PC-9 (cell line): ENCODE measurements at regions not wholly inside any gene's neighbourhood (a gene's known extent, or its start where the extent isn't known, plus 50 kb on each side); places are given as distances from the start of the nearest gene placed in this dataset.
"Not testable (repeated sequence)": the region's sequence is repeated elsewhere in the genome, so short reads cannot be mapped to it uniquely, and the experiment has no call there.

Source experiments
- CTCF ChIP-seq: fragments of 200-600 bp; sonication (generic); conservative IDR thresholded peaks from 2 replicates; pipeline ENCODE4 v1.6.1; 2017; ENCODE audit warnings: mixed run types, antibody characterized with exemption, mild to moderate bottlenecking, moderate library complexity
- EZH2 ChIP-seq: fragments of 200-600 bp; sonication (generic); IDR thresholded peaks from 2 replicates; pipeline ENCODE4 v1.8.0; 2017; ENCODE audit warnings: antibody characterized with exemption, low read depth

- TF ChIP-seq EZH2, CTCF: not testable (repeated sequence)
These were observed 91.7 kb upstream of the NUTM2F start for GRCh38 chr9:94420098-94420497.
